ENCODE measurements at regions not wholly inside any gene's neighbourhood (a gene's known extent, or its start where the extent isn't known, plus 50 kb on each side); places are given as distances from the start of the nearest gene placed in this dataset.

GRCh38 chr11:134527382-134528243 lies 115.6 kb upstream of the B3GAT1 start:
- TF ChIP-seq POLR2A (IDR thresholded peaks at IDR 0.05) = no peak
- TF ChIP-seq, protein P1, sequence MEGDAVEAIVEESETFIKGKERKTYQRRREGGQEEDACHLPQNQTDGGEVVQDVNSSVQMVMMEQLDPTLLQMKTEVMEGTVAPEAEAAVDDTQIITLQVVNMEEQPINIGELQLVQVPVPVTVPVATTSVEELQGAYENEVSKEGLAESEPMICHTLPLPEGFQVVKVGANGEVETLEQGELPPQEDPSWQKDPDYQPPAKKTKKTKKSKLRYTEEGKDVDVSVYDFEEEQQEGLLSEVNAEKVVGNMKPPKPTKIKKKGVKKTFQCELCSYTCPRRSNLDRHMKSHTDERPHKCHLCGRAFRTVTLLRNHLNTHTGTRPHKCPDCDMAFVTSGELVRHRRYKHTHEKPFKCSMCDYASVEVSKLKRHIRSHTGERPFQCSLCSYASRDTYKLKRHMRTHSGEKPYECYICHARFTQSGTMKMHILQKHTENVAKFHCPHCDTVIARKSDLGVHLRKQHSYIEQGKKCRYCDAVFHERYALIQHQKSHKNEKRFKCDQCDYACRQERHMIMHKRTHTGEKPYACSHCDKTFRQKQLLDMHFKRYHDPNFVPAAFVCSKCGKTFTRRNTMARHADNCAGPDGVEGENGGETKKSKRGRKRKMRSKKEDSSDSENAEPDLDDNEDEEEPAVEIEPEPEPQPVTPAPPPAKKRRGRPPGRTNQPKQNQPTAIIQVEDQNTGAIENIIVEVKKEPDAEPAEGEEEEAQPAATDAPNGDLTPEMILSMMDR (IDR thresholded peaks at IDR 0.05) = no peak
